Thyroid gland (tissue), 4 donors: ENCODE measurements at regions not wholly inside any gene's neighbourhood (a gene's known extent, or its start where the extent isn't known, plus 50 kb on each side); places are given as distances from the start of the nearest gene placed in this dataset.

Source experiments
- DNase-seq, 2 donors: peaks; one replicate each; pipeline ENCODE4 v3.0.0-alpha.2; 2019
- H3K27ac ChIP-seq, 3 donors: fragments of 200-600 bp; sonication (generic); 1 replicate in 2 of 3; 2 replicates in 1 of 3; pipeline ENCODE4 v1.5.1; 2016 to 2019; ENCODE audit warnings: mild to moderate bottlenecking in 1 of 3, moderate library complexity in 1 of 3
- H3K27me3 ChIP-seq: fragments of 200-600 bp; sonication (generic); one replicate; pipeline ENCODE4 v1.5.1; 2019
- H3K36me3 ChIP-seq, 2 donors: fragments of 200-600 bp; sonication (generic); one replicate each; pipeline ENCODE4 v1.5.1; 2016 to 2019
- H3K4me1 ChIP-seq, 2 donors: fragments of 200-600 bp; sonication (generic); one replicate each; pipeline ENCODE4 v1.5.1; 2017 to 2019
- H3K4me3 ChIP-seq, 3 donors: fragments of 200-600 bp; sonication (generic); replicated peaks in 1 of 3; 1 replicate in 2 of 3; 2 replicates in 1 of 3; pipeline ENCODE4 v1.5.1; 2016; ENCODE audit warnings: mild to moderate bottlenecking in 1 of 3
- H3K9me3 ChIP-seq: fragments of 200-600 bp; sonication (generic); one replicate; pipeline ENCODE4 v1.5.1; 2017
- POLR2A ChIP-seq, 2 donors: fragments of 450-650 bp; IDR thresholded peaks; one replicate each; pipeline ENCODE4 v1.6.1; 2017; ENCODE audit warnings: antibody characterized with exemption in 2 of 2, mild to moderate bottlenecking in 2 of 2, moderate library complexity in 1 of 2
- WGBS, 2 donors: methylation state at CpG; one replicate each; pipeline ENCODE4 v1.1.5; 2017; 5-methylcytosine and 5-hydroxymethylcytosine counted together
- intact Hi-C: fragments of 100-400 bp; cut with DNase I; formaldehyde crosslinking; loops from one replicate; pipeline ENCODE4 v1.15.1; 2023
- TF ChIP-seq, protein P1 (sequence below), 6 experiments: fragments of 200-600 bp in 3 of 6; fragments of 450-650 bp in 3 of 6; sonication (generic) in 3 of 6; IDR thresholded peaks; one replicate each; pipeline ENCODE4 v1.5.1; 2016 to 2019; ENCODE audit warnings: antibody characterized with exemption in 6 of 6, mild to moderate bottlenecking in 2 of 6, inconsistent platforms in 1 of 6, moderate library complexity in 1 of 6

DNA sequence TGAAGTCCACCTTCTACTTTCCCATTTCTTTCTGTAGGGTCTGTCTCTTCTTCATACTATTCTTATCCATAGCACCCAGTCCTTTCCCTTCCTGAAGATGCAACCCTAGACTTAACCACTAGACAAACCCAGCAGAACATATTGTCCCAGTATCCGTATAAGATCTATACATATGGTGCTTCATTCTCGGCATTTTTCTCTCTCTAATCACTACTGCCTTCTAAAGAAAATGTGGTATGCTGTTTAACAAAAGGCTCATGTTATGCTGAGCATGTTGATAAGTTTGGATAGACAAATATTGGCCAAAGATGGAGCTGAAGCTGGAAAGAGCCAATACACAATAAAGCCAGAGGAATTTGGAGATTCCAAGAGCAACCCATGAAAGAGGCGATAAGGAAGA is 212.6 kb downstream of the MAFB start:
- 98% methylated on average over 3 of the region's 3 CpGs for WGBS, 2 donors
- no peak overlapping the region for H3K4me3 ChIP-seq
- H3K27ac ChIP-seq, result no peak overlapping the region
- no peaks in the 10 kb centered on the region for H3K4me1 ChIP-seq
- intact Hi-C loops, result no loop called here
- H3K9me3 ChIP-seq, result no peaks in the 10 kb centered on the region
- DNase-seq, result no peak
- H3K36me3 ChIP-seq, result no peaks in the 10 kb centered on the region
- no peaks in the 10 kb centered on the region for H3K27me3 ChIP-seq
- no peak for TF ChIP-seq POLR2A (IDR thresholded peaks at IDR 0.05)
- TF ChIP-seq, protein P1, sequence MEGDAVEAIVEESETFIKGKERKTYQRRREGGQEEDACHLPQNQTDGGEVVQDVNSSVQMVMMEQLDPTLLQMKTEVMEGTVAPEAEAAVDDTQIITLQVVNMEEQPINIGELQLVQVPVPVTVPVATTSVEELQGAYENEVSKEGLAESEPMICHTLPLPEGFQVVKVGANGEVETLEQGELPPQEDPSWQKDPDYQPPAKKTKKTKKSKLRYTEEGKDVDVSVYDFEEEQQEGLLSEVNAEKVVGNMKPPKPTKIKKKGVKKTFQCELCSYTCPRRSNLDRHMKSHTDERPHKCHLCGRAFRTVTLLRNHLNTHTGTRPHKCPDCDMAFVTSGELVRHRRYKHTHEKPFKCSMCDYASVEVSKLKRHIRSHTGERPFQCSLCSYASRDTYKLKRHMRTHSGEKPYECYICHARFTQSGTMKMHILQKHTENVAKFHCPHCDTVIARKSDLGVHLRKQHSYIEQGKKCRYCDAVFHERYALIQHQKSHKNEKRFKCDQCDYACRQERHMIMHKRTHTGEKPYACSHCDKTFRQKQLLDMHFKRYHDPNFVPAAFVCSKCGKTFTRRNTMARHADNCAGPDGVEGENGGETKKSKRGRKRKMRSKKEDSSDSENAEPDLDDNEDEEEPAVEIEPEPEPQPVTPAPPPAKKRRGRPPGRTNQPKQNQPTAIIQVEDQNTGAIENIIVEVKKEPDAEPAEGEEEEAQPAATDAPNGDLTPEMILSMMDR (IDR thresholded peaks at IDR 0.05), result no peak

DNA sequence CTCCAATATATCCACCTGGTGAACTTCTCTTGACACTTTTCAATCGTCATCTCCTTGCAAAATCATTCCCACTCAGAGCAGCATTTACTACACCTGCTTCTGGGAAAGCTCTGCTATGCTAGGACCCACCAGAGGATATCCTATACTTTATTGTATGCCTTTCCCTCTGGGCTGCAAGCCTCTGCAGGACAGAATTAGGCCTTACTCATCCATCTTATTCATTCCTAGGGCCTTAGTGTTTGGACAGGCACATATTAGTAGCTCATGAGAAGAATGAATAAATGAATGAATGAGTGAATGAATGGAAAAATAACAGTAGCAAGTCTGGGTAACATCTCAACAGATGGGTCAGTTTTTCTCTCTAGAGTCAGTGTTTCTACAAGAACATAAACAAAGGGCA is 216.1 kb downstream of the MAFB start:
- Histone ChIP-seq H3K4me3 (no peak overlapping the region), H3K27me3 (no peaks in the 10 kb centered on the region), H3K4me1 (no peaks in the 10 kb centered on the region), H3K27ac (no peak overlapping the region), H3K36me3 (no peaks in the 10 kb centered on the region), H3K9me3 (no peaks in the 10 kb centered on the region)
- WGBS, 2 donors, result 93% methylated on average over 1 of the region's 1 CpG
- TF ChIP-seq, protein P1 (IDR thresholded peaks at IDR 0.05), result no peak
- no peak for TF ChIP-seq POLR2A (IDR thresholded peaks at IDR 0.05)
- DNase-seq, result no peak
- intact Hi-C loops, result no loop called here

GRCh38 chr20:40471261-40471629 is 217.8 kb downstream of the MAFB start:
- Histone ChIP-seq H3K4me3 (no peak overlapping the region), H3K4me1 (no peaks in the 10 kb centered on the region), H3K9me3 (no peaks in the 10 kb centered on the region), H3K27ac (no peak overlapping the region), H3K27me3 (no peaks in the 10 kb centered on the region), H3K36me3 (no peaks in the 10 kb centered on the region)
- no peak for TF ChIP-seq POLR2A (IDR thresholded peaks at IDR 0.05)
- TF ChIP-seq, protein P1 (IDR thresholded peaks at IDR 0.05), result no peak
- 88 to 100% methylated on average over 2 to 4 of the region's 4 CpGs for WGBS, 2 donors
- intact Hi-C loops, result no loop called here
- no peak for DNase-seq

GRCh38 chr20:40470445-40471260 is 218.4 kb downstream of the MAFB start:
- no peaks in the 10 kb centered on the region for H3K4me1 ChIP-seq
- H3K9me3 ChIP-seq, result no peaks in the 10 kb centered on the region
- 77 to 78% methylated on average over 11 to 12 of the region's 14 CpGs for WGBS, 2 donors
- no peaks in the 10 kb centered on the region for H3K27me3 ChIP-seq
- no peak overlapping the region for H3K27ac ChIP-seq
- intact Hi-C loops, result no loop called here
- TF ChIP-seq POLR2A (IDR thresholded peaks at IDR 0.05), result no peak
- TF ChIP-seq, protein P1 (IDR thresholded peaks at IDR 0.05), result no peak
- peak in 1 of 2 donors; percentile 5 for DNase-seq
- no peaks in the 10 kb centered on the region for H3K36me3 ChIP-seq
- H3K4me3 ChIP-seq, result no peak overlapping the region

DNA sequence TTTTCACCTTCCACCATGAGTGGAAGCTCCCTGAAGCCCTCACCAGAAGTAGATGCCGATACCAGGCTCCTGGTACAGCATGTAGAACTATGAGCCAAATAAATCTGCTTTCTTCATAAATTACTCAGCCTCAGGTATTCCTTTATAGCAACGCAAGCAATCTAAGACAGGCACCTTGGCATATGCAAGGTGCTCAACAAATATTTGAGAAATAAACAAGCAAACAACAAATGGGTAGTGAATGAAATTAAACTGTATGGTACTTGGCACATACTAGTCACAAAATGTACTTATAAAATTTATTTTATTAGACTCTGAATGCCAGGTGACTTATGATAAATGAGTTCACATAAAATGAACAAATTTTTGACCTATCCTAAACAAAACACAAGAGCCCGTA is 220.3 kb downstream of the MAFB start:
- no peak for DNase-seq
- no peaks in the 10 kb centered on the region for H3K9me3 ChIP-seq
- intact Hi-C loops, result no loop called here
- H3K4me3 ChIP-seq, result no peak overlapping the region
- no peak overlapping the region for H3K27ac ChIP-seq
- TF ChIP-seq, protein P1 (IDR thresholded peaks at IDR 0.05), result no peak
- no peak for TF ChIP-seq POLR2A (IDR thresholded peaks at IDR 0.05)
- no peaks in the 10 kb centered on the region for H3K36me3 ChIP-seq
- WGBS, 2 donors, result 93 to 99% methylated on average over 3 of the region's 3 CpGs
- H3K27me3 ChIP-seq, result no peaks in the 10 kb centered on the region
- H3K4me1 ChIP-seq, result no peaks in the 10 kb centered on the region
